ENCODE measurements at regions not wholly inside any gene's neighbourhood (a gene's known extent, or its start where the extent isn't known, plus 50 kb on each side); places are given as distances from the start of the nearest gene placed in this dataset.

DNA sequence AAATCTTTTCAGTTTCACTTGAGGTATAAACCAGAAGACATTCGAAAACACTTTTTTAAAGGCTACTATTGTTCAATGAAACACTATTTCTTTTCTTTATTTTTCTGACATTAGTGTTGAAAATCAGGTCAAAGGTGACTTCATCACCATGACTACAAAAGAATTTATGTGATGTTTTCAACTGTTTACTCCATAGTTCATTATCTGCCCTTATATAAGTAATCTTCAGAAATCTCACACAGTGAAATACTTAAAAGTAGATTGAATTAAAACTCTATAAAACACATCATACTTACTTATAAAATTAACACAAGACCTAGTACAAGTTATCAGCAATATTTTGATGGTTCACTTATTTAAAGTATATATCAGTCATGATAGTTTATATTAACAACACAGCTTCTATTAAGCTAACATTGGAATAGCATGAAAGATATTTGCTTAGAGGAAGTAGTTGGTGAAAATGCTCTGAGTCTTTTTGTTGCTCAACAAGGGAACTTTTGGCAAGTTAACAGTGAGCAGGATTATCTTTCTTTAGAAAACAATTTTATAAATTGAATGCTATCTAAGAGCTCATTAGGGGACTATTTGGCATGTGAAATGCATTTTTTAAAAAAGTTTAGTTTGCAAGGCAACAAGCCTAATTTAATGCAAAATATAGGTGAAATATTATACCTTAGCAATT, 60.8 kb downstream of the MC4R start:
- TF ChIP-seq, protein P1, sequence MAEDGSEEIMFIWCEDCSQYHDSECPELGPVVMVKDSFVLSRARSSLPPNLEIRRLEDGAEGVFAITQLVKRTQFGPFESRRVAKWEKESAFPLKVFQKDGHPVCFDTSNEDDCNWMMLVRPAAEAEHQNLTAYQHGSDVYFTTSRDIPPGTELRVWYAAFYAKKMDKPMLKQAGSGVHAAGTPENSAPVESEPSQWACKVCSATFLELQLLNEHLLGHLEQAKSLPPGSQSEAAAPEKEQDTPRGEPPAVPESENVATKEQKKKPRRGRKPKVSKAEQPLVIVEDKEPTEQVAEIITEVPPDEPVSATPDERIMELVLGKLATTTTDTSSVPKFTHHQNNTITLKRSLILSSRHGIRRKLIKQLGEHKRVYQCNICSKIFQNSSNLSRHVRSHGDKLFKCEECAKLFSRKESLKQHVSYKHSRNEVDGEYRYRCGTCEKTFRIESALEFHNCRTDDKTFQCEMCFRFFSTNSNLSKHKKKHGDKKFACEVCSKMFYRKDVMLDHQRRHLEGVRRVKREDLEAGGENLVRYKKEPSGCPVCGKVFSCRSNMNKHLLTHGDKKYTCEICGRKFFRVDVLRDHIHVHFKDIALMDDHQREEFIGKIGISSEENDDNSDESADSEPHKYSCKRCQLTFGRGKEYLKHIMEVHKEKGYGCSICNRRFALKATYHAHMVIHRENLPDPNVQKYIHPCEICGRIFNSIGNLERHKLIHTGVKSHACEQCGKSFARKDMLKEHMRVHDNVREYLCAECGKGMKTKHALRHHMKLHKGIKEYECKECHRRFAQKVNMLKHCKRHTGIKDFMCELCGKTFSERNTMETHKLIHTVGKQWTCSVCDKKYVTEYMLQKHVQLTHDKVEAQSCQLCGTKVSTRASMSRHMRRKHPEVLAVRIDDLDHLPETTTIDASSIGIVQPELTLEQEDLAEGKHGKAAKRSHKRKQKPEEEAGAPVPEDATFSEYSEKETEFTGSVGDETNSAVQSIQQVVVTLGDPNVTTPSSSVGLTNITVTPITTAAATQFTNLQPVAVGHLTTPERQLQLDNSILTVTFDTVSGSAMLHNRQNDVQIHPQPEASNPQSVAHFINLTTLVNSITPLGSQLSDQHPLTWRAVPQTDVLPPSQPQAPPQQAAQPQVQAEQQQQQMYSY (CRISPR knock-in tag; IDR thresholded peaks at IDR 0.05) = no peak
- no peak for TF ChIP-seq POLR2A (IDR thresholded peaks at IDR 0.05; ENCODE audit: insufficient read depth in 1 of 2, low read depth in 2 of 2, low read length in 2 of 2)
- no peak for TF ChIP-seq CC2D1A (CRISPR knock-in tag; IDR thresholded peaks at IDR 0.05)
- TF ChIP-seq, protein P2, sequence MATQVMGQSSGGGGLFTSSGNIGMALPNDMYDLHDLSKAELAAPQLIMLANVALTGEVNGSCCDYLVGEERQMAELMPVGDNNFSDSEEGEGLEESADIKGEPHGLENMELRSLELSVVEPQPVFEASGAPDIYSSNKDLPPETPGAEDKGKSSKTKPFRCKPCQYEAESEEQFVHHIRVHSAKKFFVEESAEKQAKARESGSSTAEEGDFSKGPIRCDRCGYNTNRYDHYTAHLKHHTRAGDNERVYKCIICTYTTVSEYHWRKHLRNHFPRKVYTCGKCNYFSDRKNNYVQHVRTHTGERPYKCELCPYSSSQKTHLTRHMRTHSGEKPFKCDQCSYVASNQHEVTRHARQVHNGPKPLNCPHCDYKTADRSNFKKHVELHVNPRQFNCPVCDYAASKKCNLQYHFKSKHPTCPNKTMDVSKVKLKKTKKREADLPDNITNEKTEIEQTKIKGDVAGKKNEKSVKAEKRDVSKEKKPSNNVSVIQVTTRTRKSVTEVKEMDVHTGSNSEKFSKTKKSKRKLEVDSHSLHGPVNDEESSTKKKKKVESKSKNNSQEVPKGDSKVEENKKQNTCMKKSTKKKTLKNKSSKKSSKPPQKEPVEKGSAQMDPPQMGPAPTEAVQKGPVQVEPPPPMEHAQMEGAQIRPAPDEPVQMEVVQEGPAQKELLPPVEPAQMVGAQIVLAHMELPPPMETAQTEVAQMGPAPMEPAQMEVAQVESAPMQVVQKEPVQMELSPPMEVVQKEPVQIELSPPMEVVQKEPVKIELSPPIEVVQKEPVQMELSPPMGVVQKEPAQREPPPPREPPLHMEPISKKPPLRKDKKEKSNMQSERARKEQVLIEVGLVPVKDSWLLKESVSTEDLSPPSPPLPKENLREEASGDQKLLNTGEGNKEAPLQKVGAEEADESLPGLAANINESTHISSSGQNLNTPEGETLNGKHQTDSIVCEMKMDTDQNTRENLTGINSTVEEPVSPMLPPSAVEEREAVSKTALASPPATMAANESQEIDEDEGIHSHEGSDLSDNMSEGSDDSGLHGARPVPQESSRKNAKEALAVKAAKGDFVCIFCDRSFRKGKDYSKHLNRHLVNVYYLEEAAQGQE (IDR thresholded peaks at IDR 0.05; ENCODE audit: borderline replicate concordance in 1 of 2, low read depth in 1 of 2, low read length in 2 of 2) = no peak
- TF ChIP-seq CTCF (CRISPR knock-in tag; IDR thresholded peaks at IDR 0.05) = no peak
- no peak for TF ChIP-seq HCFC1 (IDR thresholded peaks at IDR 0.05; ENCODE audit: low read depth, low read length)
- no peak for TF ChIP-seq ARID2 (CRISPR knock-in tag; IDR thresholded peaks at IDR 0.05; ENCODE audit: borderline replicate concordance)
